MM.1S (cell line): ENCODE measurements at regions not wholly inside any gene's neighbourhood (a gene's known extent, or its start where the extent isn't known, plus 50 kb on each side); places are given as distances from the start of the nearest gene placed in this dataset.

ENCODE experiments used
- EZH2 ChIP-seq: fragments of 300-600 bp; sonication (generic); optimal IDR thresholded peaks from 2 replicates; pipeline ENCODE3; 2017; ENCODE audit warnings: low read depth, mild to moderate bottlenecking, antibody characterized with exemption, low read length, mixed read lengths
- TF ChIP-seq, protein P1 (sequence below): fragments of 300-600 bp; sonication (generic); IDR thresholded peaks from 2 replicates; pipeline ENCODE4 v1.5.1; 2016; ENCODE audit warnings: antibody characterized with exemption, low read length, mixed read lengths

GRCh38 chr14:29223947-29224346, 457.4 kb downstream of the FOXG1 start:
- TF ChIP-seq, protein P1, sequence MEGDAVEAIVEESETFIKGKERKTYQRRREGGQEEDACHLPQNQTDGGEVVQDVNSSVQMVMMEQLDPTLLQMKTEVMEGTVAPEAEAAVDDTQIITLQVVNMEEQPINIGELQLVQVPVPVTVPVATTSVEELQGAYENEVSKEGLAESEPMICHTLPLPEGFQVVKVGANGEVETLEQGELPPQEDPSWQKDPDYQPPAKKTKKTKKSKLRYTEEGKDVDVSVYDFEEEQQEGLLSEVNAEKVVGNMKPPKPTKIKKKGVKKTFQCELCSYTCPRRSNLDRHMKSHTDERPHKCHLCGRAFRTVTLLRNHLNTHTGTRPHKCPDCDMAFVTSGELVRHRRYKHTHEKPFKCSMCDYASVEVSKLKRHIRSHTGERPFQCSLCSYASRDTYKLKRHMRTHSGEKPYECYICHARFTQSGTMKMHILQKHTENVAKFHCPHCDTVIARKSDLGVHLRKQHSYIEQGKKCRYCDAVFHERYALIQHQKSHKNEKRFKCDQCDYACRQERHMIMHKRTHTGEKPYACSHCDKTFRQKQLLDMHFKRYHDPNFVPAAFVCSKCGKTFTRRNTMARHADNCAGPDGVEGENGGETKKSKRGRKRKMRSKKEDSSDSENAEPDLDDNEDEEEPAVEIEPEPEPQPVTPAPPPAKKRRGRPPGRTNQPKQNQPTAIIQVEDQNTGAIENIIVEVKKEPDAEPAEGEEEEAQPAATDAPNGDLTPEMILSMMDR: no peak
- no peak for TF ChIP-seq EZH2
